Right renal pelvis (tissue), 4 donors: ENCODE measurements at regions not wholly inside any gene's neighbourhood (a gene's known extent, or its start where the extent isn't known, plus 50 kb on each side); places are given as distances from the start of the nearest gene placed in this dataset.
A peak's percentile ranks its signal among the peaks of the same experiment; 100 is the strongest.

Source experiments
- DNase-seq, 4 donors: peaks; one replicate each; pipeline ENCODE4 v3.0.0-alpha.2; 2013; ENCODE audit warnings: low read depth in 4 of 4, low spot score in 3 of 4, missing footprints in 1 of 4

GRCh38 chr2:71939588-71940535, 207.8 kb downstream of the CYP26B1 start:
- DNase-seq, result no peak

GRCh38 chr2:71938659-71939587, 208.7 kb downstream of the CYP26B1 start:
- no peak for DNase-seq

- no peak for DNase-seq
Measured at GRCh38 chr2:71938108-71938507, 209.6 kb downstream of the CYP26B1 start.

- no peak for DNase-seq
Measured at GRCh38 chr2:71937396-71937795, 210.3 kb downstream of the CYP26B1 start.

- DNase-seq, result no peak
Measured at GRCh38 chr2:71936076-71937030, 211.3 kb downstream of the CYP26B1 start.

GRCh38 chr2:71935262-71935848, 212.3 kb downstream of the CYP26B1 start:
- DNase-seq, result no peak

GRCh38 chr2:71934595-71935261, 212.9 kb downstream of the CYP26B1 start:
- DNase-seq, result no peak

GRCh38 chr2:71934320-71934593, 213.4 kb downstream of the CYP26B1 start:
- no peak for DNase-seq

GRCh38 chr2:71933467-71934319, 214.0 kb downstream of the CYP26B1 start:
- no peak for DNase-seq

- no peak for DNase-seq
Measured at GRCh38 chr2:71932780-71933466, 214.7 kb downstream of the CYP26B1 start.

- peak in 1 of 4 donors; percentile 63 for DNase-seq
Measured at GRCh38 chr2:71932037-71932779, 215.5 kb downstream of the CYP26B1 start.

- DNase-seq, result no peak
Measured at GRCh38 chr2:71930049-71930681, 217.5 kb downstream of the CYP26B1 start.

GRCh38 chr2:71929482-71929772, 218.2 kb downstream of the CYP26B1 start:
- DNase-seq, result no peak

GRCh38 chr2:71928734-71929481, 218.8 kb downstream of the CYP26B1 start:
- no peak for DNase-seq

GRCh38 chr2:71927757-71928715, 219.6 kb downstream of the CYP26B1 start:
- no peak for DNase-seq
